GM23338 (cell line): ENCODE measurements at regions not wholly inside any gene's neighbourhood (a gene's known extent, or its start where the extent isn't known, plus 50 kb on each side); places are given as distances from the start of the nearest gene placed in this dataset.

Experiments
- ATAC-seq: fragments of 200-7000 bp; cut with Tn5 transposase; 3 replicates; pipeline ENCODE4 v1.9.1; 2020
- DNase-seq: peaks from one replicate; pipeline ENCODE4 v3.0.0-alpha.2; 2015; ENCODE audit warnings: low spot score
- H2AFZ ChIP-seq: fragments of 200-600 bp; sonication (generic); 2 replicates; pipeline ENCODE4 v1.8.0; 2016; ENCODE audit warnings: antibody characterized with exemption, mild to moderate bottlenecking, moderate library complexity
- H3F3A ChIP-seq: fragments of 200-600 bp; sonication (generic); replicated peaks from 2 replicates; pipeline ENCODE4 v1.8.0; 2017; ENCODE audit warnings: antibody characterized with exemption, mixed run types, low read depth
- H3K27ac ChIP-seq: fragments of 200-600 bp; sonication (generic); 2 replicates; pipeline ENCODE4 v1.6.1; 2016; ENCODE audit warnings: low read depth
- H3K27me3 ChIP-seq: fragments of 200-600 bp; sonication (generic); 2 replicates; pipeline ENCODE4 v1.8.0; 2016; ENCODE audit warnings: mild to moderate bottlenecking, mixed run types, moderate library complexity; ENCODE audit not compliant: insufficient read depth
- H3K36me3 ChIP-seq: fragments of 200-600 bp; sonication (generic); 2 replicates; pipeline ENCODE4 v1.8.0; 2016; ENCODE audit warnings: mild to moderate bottlenecking; ENCODE audit not compliant: insufficient read depth
- H3K4me1 ChIP-seq: fragments of 200-600 bp; sonication (generic); 2 replicates; pipeline ENCODE4 v1.8.0; 2016; ENCODE audit warnings: mild to moderate bottlenecking, moderate library complexity; ENCODE audit not compliant: insufficient read depth
- H3K4me2 ChIP-seq: fragments of 200-600 bp; sonication (generic); 2 replicates; pipeline ENCODE4 v1.7.1; 2017; ENCODE audit warnings: mixed run types
- H3K4me3 ChIP-seq: fragments of 200-600 bp; sonication (generic); 2 replicates; pipeline ENCODE4 v1.6.1; 2016; ENCODE audit warnings: mixed run types
- H3K79me2 ChIP-seq: fragments of 200-600 bp; sonication (generic); replicated peaks from 2 replicates; pipeline ENCODE4 v1.8.0; 2017; ENCODE audit warnings: mild to moderate bottlenecking; ENCODE audit not compliant: insufficient read depth
- H3K9me2 ChIP-seq: fragments of 200-600 bp; sonication (generic); 2 replicates; pipeline ENCODE4 v1.8.0; 2017; ENCODE audit not compliant: insufficient read depth
- H4K20me1 ChIP-seq: fragments of 200-600 bp; sonication (generic); replicated peaks from 2 replicates; pipeline ENCODE4 v1.8.0; 2017; ENCODE audit warnings: mild to moderate bottlenecking; ENCODE audit not compliant: insufficient read depth
- H3K27ac Mint-ChIP-seq: 2 replicates; pipeline ENCODE4 v1.8.0; 2020; ENCODE audit warnings: inconsistent platforms, mild to moderate bottlenecking, moderate library complexity, mixed read lengths
- H3K27me3 Mint-ChIP-seq: 3 replicates; pipeline ENCODE4 v1.8.0; 2022; ENCODE audit warnings: low read depth, mild to moderate bottlenecking, moderate library complexity, mixed read lengths, inconsistent platforms; ENCODE audit not compliant: insufficient read depth, poor library complexity
- H3K36me3 Mint-ChIP-seq: 3 replicates; pipeline ENCODE4 v1.8.0; 2021; ENCODE audit warnings: low read depth, mild to moderate bottlenecking, inconsistent platforms, moderate library complexity, mixed read lengths
- H3K4me1 Mint-ChIP-seq: 3 replicates; pipeline ENCODE4 v1.8.0; 2020; ENCODE audit warnings: mild to moderate bottlenecking, inconsistent platforms, mixed read lengths
- H3K4me3 Mint-ChIP-seq: 3 replicates; pipeline ENCODE4 v1.8.0; 2021; ENCODE audit warnings: moderate library complexity, mild to moderate bottlenecking, inconsistent platforms, mixed read lengths
- H3K9me3 Mint-ChIP-seq: 3 replicates; pipeline ENCODE4 v1.8.0; 2020; ENCODE audit warnings: moderate library complexity, mild to moderate bottlenecking, inconsistent platforms, mixed read lengths
- CREB1 ChIP-seq: fragments of 250-450 bp; sonication (Bioruptor Pico); IDR thresholded peaks from 2 replicates; pipeline ENCODE4 v1.5.0; 2020; ENCODE audit warnings: low read depth, mild to moderate bottlenecking, moderate library complexity
- EZH2 ChIP-seq: fragments of 200-600 bp; sonication (generic); IDR thresholded peaks from one replicate; pipeline ENCODE4 v1.8.0; 2017; ENCODE audit warnings: antibody characterized with exemption, mild to moderate bottlenecking, low read depth; ENCODE audit not compliant: unreplicated experiment
- JUNB ChIP-seq: IDR thresholded peaks from one replicate; pipeline ENCODE4 v1.6.1; 2016; ENCODE audit warnings: antibody characterized with exemption; ENCODE audit not compliant: unreplicated experiment
- POLR2AphosphoS5 ChIP-seq: IDR thresholded peaks from 2 replicates; pipeline ENCODE4 v1.6.1; 2016; ENCODE audit warnings: antibody characterized with exemption, low read depth
- STAT1 ChIP-seq: IDR thresholded peaks from one replicate; pipeline ENCODE4 v1.6.1; 2016; ENCODE audit warnings: antibody characterized with exemption; ENCODE audit not compliant: unreplicated experiment
- ZNF114 ChIP-seq: fragments of 250-450 bp; sonication (Bioruptor Pico); IDR thresholded peaks from 2 replicates; pipeline ENCODE4 v1.5.0; 2020; ENCODE audit warnings: mild to moderate bottlenecking, moderate library complexity
- TF ChIP-seq, protein P1 (sequence below): IDR thresholded peaks from 2 replicates; pipeline ENCODE4 v1.6.1; 2016; ENCODE audit warnings: antibody characterized with exemption
- TF ChIP-seq, protein P2 (sequence below): IDR thresholded peaks from one replicate; pipeline ENCODE4 v1.6.1; 2018; ENCODE audit warnings: antibody characterized with exemption; ENCODE audit not compliant: unreplicated experiment
- TF ChIP-seq, protein P3 (sequence below), 2 experiments: fragments of 200-600 bp in 1 of 2; sonication (generic) in 1 of 2; conservative IDR thresholded peaks; 2 replicates each; pipeline versions ENCODE4 v1.5.1 to v1.6.1; 2016 to 2017; ENCODE audit warnings: antibody characterized with exemption in 2 of 2, low read depth in 2 of 2, mild to moderate bottlenecking in 2 of 2, moderate library complexity in 1 of 2

DNA sequence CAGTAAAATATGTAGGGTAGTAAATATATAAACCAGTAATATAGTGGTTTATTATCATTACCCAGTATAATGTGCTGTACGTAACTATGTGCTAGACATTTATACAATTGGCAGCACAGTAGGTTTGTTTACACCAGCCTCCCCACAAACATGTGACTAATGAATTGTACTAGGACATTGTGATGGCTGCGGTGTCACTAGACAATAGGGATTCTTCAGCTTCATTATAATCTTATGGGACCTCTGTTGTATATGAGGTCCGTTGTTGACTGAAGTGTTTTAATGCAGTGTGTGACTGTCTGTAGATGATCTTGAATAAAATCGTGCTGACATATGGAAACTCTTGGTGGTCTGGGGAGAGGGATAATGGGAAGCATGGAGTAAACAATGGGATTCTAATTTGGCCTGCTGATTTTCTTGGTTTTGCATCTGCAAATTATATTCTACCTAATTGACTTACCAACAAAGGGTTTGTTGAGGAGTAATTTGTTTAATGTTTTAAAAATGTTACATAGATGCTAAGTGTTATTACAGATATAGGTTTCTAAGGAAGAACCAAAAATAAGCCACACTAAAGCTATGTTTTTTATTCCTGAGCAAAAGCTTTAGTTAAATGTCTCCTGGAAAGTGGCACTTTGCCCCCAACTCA is 496.5 kb upstream of the TBL1XR1 start (continued):
- TF ChIP-seq ZNF114 (CRISPR knock-in tag), result no peak
- TF ChIP-seq, protein P1, sequence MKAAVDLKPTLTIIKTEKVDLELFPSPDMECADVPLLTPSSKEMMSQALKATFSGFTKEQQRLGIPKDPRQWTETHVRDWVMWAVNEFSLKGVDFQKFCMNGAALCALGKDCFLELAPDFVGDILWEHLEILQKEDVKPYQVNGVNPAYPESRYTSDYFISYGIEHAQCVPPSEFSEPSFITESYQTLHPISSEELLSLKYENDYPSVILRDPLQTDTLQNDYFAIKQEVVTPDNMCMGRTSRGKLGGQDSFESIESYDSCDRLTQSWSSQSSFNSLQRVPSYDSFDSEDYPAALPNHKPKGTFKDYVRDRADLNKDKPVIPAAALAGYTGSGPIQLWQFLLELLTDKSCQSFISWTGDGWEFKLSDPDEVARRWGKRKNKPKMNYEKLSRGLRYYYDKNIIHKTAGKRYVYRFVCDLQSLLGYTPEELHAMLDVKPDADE, result no peak
- TF ChIP-seq JUNB, result no peak
- no peak for TF ChIP-seq POLR2AphosphoS5

DNA sequence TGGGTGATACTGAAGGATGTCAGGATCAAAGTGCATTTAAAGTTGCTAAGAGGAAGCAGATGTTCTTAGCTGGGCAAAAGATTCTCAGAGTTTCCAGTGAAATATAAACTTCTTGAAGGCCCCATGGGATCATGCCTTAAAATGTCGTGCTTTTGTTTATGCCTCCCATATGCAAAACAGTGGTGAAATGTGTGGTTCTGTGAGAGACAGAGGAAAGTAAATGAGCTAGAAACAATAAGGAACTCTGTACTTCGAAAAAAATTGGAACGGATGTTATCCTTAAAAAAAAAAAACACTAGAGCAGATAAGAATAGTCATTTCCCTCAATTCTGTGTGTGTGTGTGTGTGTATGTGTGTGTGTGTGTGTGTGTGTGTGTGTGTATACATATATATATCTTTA is 497.0 kb upstream of the TBL1XR1 start:
- Mint-ChIP-seq H3K9me3 (no peaks in the 10 kb centered on the region), H3K4me3 (no peak overlapping the region), H3K36me3 (no peaks in the 10 kb centered on the region), H3K4me1 (peaks cover 16% of the 10 kb centered on the region), H3K27ac (no peak overlapping the region; the same call in 1 of the 2 replicates), H3K27me3 (no peaks in the 10 kb centered on the region)
- no peaks in the 10 kb centered on the region for H3F3A ChIP-seq
- H3K27me3 ChIP-seq, result no peaks in the 10 kb centered on the region
- H3K27ac ChIP-seq, result no peak overlapping the region
- peak overlapping the region; percentile 38; the same call in 1 of the 2 replicates for H2AFZ ChIP-seq
- ATAC-seq (no peak), DNase-seq (no peak)
- H3K79me2 ChIP-seq, result no peaks in the 10 kb centered on the region
- H3K4me2 ChIP-seq, result no peak overlapping the region
- no peaks in the 10 kb centered on the region for H3K36me3 ChIP-seq
- H4K20me1 ChIP-seq, result no peaks in the 10 kb centered on the region
- TF ChIP-seq, protein P1, result no peak
- TF ChIP-seq JUNB (no peak), CREB1 (CRISPR knock-in tag) (no peak), STAT1 (no peak), EZH2 (no peak)
- TF ChIP-seq, protein P2, sequence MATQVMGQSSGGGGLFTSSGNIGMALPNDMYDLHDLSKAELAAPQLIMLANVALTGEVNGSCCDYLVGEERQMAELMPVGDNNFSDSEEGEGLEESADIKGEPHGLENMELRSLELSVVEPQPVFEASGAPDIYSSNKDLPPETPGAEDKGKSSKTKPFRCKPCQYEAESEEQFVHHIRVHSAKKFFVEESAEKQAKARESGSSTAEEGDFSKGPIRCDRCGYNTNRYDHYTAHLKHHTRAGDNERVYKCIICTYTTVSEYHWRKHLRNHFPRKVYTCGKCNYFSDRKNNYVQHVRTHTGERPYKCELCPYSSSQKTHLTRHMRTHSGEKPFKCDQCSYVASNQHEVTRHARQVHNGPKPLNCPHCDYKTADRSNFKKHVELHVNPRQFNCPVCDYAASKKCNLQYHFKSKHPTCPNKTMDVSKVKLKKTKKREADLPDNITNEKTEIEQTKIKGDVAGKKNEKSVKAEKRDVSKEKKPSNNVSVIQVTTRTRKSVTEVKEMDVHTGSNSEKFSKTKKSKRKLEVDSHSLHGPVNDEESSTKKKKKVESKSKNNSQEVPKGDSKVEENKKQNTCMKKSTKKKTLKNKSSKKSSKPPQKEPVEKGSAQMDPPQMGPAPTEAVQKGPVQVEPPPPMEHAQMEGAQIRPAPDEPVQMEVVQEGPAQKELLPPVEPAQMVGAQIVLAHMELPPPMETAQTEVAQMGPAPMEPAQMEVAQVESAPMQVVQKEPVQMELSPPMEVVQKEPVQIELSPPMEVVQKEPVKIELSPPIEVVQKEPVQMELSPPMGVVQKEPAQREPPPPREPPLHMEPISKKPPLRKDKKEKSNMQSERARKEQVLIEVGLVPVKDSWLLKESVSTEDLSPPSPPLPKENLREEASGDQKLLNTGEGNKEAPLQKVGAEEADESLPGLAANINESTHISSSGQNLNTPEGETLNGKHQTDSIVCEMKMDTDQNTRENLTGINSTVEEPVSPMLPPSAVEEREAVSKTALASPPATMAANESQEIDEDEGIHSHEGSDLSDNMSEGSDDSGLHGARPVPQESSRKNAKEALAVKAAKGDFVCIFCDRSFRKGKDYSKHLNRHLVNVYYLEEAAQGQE, result no peak
- TF ChIP-seq, protein P3, sequence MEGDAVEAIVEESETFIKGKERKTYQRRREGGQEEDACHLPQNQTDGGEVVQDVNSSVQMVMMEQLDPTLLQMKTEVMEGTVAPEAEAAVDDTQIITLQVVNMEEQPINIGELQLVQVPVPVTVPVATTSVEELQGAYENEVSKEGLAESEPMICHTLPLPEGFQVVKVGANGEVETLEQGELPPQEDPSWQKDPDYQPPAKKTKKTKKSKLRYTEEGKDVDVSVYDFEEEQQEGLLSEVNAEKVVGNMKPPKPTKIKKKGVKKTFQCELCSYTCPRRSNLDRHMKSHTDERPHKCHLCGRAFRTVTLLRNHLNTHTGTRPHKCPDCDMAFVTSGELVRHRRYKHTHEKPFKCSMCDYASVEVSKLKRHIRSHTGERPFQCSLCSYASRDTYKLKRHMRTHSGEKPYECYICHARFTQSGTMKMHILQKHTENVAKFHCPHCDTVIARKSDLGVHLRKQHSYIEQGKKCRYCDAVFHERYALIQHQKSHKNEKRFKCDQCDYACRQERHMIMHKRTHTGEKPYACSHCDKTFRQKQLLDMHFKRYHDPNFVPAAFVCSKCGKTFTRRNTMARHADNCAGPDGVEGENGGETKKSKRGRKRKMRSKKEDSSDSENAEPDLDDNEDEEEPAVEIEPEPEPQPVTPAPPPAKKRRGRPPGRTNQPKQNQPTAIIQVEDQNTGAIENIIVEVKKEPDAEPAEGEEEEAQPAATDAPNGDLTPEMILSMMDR (conservative IDR thresholded peaks at IDR 0.05; ENCODE audit: low read depth in 2 of 2), result no peak
- no peaks in the 10 kb centered on the region for H3K9me2 ChIP-seq
- H3K4me3 ChIP-seq, result no peak overlapping the region
- H3K4me1 ChIP-seq, result no peaks in the 10 kb centered on the region
